ENCODE measurements at regions not wholly inside any gene's neighbourhood (a gene's known extent, or its start where the extent isn't known, plus 50 kb on each side); places are given as distances from the start of the nearest gene placed in this dataset.

- TF ChIP-seq POLR2A (IDR thresholded peaks at IDR 0.05) (no peak), CTCF (IDR thresholded peaks at IDR 0.05) (no peak)
Observed at GRCh38 chr3:13708301-13708700, 159.4 kb downstream of the FBLN2 start.
